ENCODE measurements at regions not wholly inside any gene's neighbourhood (a gene's known extent, or its start where the extent isn't known, plus 50 kb on each side); places are given as distances from the start of the nearest gene placed in this dataset.

GRCh38 chr1:105838071-105838470 is 1218.4 kb upstream of the PRMT6 start:
- H3K27me3 ChIP-seq (ENCODE audit: insufficient read depth, low read length, poor library complexity): no peaks in the 10 kb centered on the region
- no peak overlapping the region for H3K27ac ChIP-seq (ENCODE audit: low read length)
- H2AFZ ChIP-seq (ENCODE audit: low read depth, low read length): no peak overlapping the region
- H3K9ac ChIP-seq (ENCODE audit: low read depth, low read length): no peak overlapping the region
- DNase-seq (no peak), ATAC-seq (ENCODE audit: insufficient read depth, low read depth) (no peak)
- H3K36me3 ChIP-seq (ENCODE audit: insufficient read depth, low read length): no peaks in the 10 kb centered on the region
- H3K4me2 ChIP-seq (ENCODE audit: insufficient read depth, low read length): no peak overlapping the region
- no peak overlapping the region for H3K4me3 ChIP-seq (ENCODE audit: low read depth in 1 of 2, low read length in 2 of 2)
- no peaks in the 10 kb centered on the region for H3K79me2 ChIP-seq (ENCODE audit: insufficient read depth, low read length)
- H4K20me1 ChIP-seq (ENCODE audit: insufficient read depth, low read length): no peaks in the 10 kb centered on the region
- H3K9me3 ChIP-seq (ENCODE audit: insufficient read depth, low read length, severe bottlenecking): no peaks in the 10 kb centered on the region
- H3K4me1 ChIP-seq (ENCODE audit: insufficient read depth, low read length): no peaks in the 10 kb centered on the region
- no peak for TF ChIP-seq EZH2 (IDR thresholded peaks at IDR 0.05; ENCODE audit: borderline replicate concordance, low read depth, low read length, severe bottlenecking)
- no peak for TF ChIP-seq CTCF (IDR thresholded peaks at IDR 0.05; ENCODE audit: borderline replicate concordance, extremely low read depth, low read length, poor library complexity, severe bottlenecking)

- no peaks in the 10 kb centered on the region for H3K4me1 ChIP-seq (ENCODE audit: insufficient read depth, low read length)
- no peak overlapping the region for H3K9ac ChIP-seq (ENCODE audit: low read depth, low read length)
- no peak overlapping the region for H3K27ac ChIP-seq (ENCODE audit: low read length)
- no peak for TF ChIP-seq CTCF (IDR thresholded peaks at IDR 0.05; ENCODE audit: borderline replicate concordance, extremely low read depth, low read length, poor library complexity, severe bottlenecking)
- TF ChIP-seq EZH2 (IDR thresholded peaks at IDR 0.05; ENCODE audit: borderline replicate concordance, low read depth, low read length, severe bottlenecking): no peak
- no peak overlapping the region for H2AFZ ChIP-seq (ENCODE audit: low read depth, low read length)
- H4K20me1 ChIP-seq (ENCODE audit: insufficient read depth, low read length): no peaks in the 10 kb centered on the region
- no peaks in the 10 kb centered on the region for H3K79me2 ChIP-seq (ENCODE audit: insufficient read depth, low read length)
- H3K9me3 ChIP-seq (ENCODE audit: insufficient read depth, low read length, severe bottlenecking): no peaks in the 10 kb centered on the region
- ATAC-seq (ENCODE audit: insufficient read depth, low read depth): no peak
- H3K4me2 ChIP-seq (ENCODE audit: insufficient read depth, low read length): no peak overlapping the region
- no peaks in the 10 kb centered on the region for H3K27me3 ChIP-seq (ENCODE audit: insufficient read depth, low read length, poor library complexity)
- no peaks in the 10 kb centered on the region for H3K36me3 ChIP-seq (ENCODE audit: insufficient read depth, low read length)
- DNase-seq: no peak
- no peak overlapping the region for H3K4me3 ChIP-seq (ENCODE audit: low read depth in 1 of 2, low read length in 2 of 2)
Observed at GRCh38 chr1:105865546-105865945, 1190.9 kb upstream of the PRMT6 start.

GRCh38 chr1:105872817-105873216 is 1183.7 kb upstream of the PRMT6 start:
- Histone ChIP-seq H3K27me3 (ENCODE audit: insufficient read depth, low read length, poor library complexity) (no peaks in the 10 kb centered on the region), H3K4me1 (ENCODE audit: insufficient read depth, low read length) (no peaks in the 10 kb centered on the region), H3K9ac (ENCODE audit: low read depth, low read length) (no peak overlapping the region), H3K36me3 (ENCODE audit: insufficient read depth, low read length) (no peaks in the 10 kb centered on the region), H3K9me3 (ENCODE audit: insufficient read depth, low read length, severe bottlenecking) (no peaks in the 10 kb centered on the region), H2AFZ (ENCODE audit: low read depth, low read length) (no peak overlapping the region), H4K20me1 (ENCODE audit: insufficient read depth, low read length) (no peaks in the 10 kb centered on the region), H3K4me2 (ENCODE audit: insufficient read depth, low read length) (no peak overlapping the region), H3K4me3 (ENCODE audit: low read depth in 1 of 2, low read length in 2 of 2) (no peak overlapping the region), H3K79me2 (ENCODE audit: insufficient read depth, low read length) (no peaks in the 10 kb centered on the region), H3K27ac (ENCODE audit: low read length) (no peak overlapping the region)
- ATAC-seq (ENCODE audit: insufficient read depth, low read depth) (no peak), DNase-seq (no peak)
- TF ChIP-seq CTCF (IDR thresholded peaks at IDR 0.05; ENCODE audit: borderline replicate concordance, extremely low read depth, low read length, poor library complexity, severe bottlenecking) (no peak), EZH2 (IDR thresholded peaks at IDR 0.05; ENCODE audit: borderline replicate concordance, low read depth, low read length, severe bottlenecking) (no peak)

GRCh38 chr1:105874621-105875020 is 1181.9 kb upstream of the PRMT6 start:
- no peaks in the 10 kb centered on the region for H3K36me3 ChIP-seq (ENCODE audit: insufficient read depth, low read length)
- no peaks in the 10 kb centered on the region for H3K9me3 ChIP-seq (ENCODE audit: insufficient read depth, low read length, severe bottlenecking)
- H3K4me1 ChIP-seq (ENCODE audit: insufficient read depth, low read length): no peaks in the 10 kb centered on the region
- DNase-seq (no peak), ATAC-seq (ENCODE audit: insufficient read depth, low read depth) (no peak)
- H3K27me3 ChIP-seq (ENCODE audit: insufficient read depth, low read length, poor library complexity): no peaks in the 10 kb centered on the region
- no peak overlapping the region for H3K4me3 ChIP-seq (ENCODE audit: low read depth in 1 of 2, low read length in 2 of 2)
- H3K4me2 ChIP-seq (ENCODE audit: insufficient read depth, low read length): no peak overlapping the region
- H2AFZ ChIP-seq (ENCODE audit: low read depth, low read length): no peak overlapping the region
- no peaks in the 10 kb centered on the region for H3K79me2 ChIP-seq (ENCODE audit: insufficient read depth, low read length)
- no peak overlapping the region for H3K27ac ChIP-seq (ENCODE audit: low read length)
- no peaks in the 10 kb centered on the region for H4K20me1 ChIP-seq (ENCODE audit: insufficient read depth, low read length)
- no peak for TF ChIP-seq CTCF (IDR thresholded peaks at IDR 0.05; ENCODE audit: borderline replicate concordance, extremely low read depth, low read length, poor library complexity, severe bottlenecking)
- H3K9ac ChIP-seq (ENCODE audit: low read depth, low read length): no peak overlapping the region
